Effector CD4-positive, alpha-beta T cell (primary cell): ENCODE measurements at regions not wholly inside any gene's neighbourhood (a gene's known extent, or its start where the extent isn't known, plus 50 kb on each side); places are given as distances from the start of the nearest gene placed in this dataset.

ENCODE experiments used
- DNase-seq: peaks from one replicate; pipeline ENCODE4 v3.0.0-alpha.2; 2020

DNA sequence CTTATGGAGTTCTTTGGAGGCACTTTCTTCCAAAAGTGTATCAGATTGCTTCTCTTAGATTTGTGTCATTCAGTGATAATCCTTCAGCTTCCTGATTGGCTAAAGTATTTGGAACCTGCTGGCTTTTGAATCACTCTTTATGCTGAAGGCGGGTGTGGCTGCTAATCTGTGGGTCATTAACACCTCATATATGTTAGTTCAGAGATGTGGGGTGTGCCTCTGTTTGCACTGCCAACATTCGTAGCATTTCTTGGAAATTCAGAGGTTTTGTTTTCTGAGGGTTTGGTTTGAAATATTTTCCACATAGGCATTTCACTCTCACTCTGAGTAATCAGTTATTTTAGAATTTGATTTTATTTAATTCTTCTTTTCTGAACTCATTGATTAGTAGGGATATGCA, 1604.4 kb upstream of the ACVR2A start:
- no peak for DNase-seq

DNA sequence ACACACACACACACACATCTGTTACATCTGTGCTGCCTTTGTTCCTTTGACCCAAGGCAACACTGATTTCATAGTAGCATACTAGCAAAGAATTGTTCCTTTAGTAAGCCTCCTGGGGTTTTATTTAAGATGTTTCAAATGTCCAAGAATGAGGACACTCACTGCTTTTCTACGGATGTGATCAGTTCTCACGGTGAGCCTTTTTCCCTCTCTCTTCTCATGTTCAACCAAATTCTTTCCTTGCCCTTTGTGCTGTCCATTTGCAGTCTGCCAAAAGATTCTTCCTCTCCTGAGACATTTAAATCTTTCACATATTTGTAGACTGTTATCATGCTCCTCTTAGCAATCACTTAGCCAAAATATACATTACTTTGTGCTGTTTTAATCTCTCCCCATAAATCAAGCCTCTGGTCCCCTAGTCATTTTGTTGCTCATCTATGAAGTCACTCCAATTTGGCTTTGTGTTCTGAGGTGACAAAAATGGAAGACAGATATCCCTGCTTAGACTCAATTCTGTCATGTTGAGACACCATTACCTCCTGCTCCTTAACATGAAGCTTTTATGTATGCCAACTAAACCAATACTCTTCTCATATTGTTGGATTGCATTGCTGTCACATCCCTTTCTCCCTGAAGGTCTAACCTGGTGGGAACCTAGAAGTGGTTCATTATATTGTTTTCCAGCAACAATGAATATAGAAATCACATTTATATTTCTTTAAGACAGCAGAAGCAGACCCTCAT, 1605.3 kb upstream of the ACVR2A start:
- DNase-seq, result no peak

DNA sequence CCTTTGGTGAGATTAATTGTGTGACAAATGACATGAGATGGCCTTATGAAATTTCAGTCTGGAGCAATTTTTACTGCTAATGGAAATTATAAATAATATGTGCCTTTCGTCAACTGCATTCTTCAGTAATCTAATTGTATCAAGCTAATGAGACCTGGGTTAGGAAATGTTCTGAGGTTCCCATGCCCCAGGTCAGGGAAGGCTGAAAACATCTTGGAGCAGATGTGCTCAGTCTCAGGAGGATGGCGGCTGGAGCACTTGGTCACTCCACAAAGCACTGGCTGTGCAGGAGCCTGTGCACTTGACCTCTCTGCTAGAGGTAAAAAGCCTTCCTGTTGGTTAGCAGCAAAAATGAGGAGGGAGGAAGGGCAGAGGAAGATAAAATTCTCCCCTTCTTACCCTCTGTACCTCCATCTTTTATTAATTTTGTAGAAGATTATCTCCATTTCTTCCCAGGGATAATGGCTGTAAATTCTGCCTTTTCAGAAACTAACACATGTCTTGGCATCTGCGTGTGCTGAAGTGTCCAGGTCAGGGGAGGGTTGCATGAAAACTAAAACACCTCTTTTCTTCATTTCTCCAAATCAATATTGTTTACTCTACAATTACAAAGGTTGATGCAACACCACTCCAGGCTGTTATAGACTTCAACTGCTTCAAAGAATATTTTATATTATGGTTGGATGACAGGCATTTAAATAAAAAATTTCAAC, 1606.4 kb upstream of the ACVR2A start:
- no peak for DNase-seq

DNA sequence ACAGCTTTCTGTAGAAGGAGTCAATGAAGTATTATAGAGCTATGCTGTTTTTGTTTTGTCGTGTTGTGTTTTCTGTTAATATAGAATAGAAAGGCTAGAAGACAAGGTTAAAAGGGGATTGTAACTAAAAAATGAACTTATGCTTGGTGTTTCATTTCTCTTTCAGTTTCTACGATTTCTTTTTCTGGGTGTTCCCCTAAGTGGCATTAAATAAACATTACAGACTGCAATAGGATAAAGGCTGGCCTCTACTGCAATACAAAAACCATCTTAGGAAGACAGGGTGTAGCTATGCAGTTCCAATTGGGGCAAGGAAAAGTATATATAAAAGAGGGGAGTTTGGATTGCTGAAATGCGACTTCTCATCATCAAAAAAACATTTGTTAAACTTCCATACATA, 1609.7 kb upstream of the ACVR2A start:
- no peak for DNase-seq

DNA sequence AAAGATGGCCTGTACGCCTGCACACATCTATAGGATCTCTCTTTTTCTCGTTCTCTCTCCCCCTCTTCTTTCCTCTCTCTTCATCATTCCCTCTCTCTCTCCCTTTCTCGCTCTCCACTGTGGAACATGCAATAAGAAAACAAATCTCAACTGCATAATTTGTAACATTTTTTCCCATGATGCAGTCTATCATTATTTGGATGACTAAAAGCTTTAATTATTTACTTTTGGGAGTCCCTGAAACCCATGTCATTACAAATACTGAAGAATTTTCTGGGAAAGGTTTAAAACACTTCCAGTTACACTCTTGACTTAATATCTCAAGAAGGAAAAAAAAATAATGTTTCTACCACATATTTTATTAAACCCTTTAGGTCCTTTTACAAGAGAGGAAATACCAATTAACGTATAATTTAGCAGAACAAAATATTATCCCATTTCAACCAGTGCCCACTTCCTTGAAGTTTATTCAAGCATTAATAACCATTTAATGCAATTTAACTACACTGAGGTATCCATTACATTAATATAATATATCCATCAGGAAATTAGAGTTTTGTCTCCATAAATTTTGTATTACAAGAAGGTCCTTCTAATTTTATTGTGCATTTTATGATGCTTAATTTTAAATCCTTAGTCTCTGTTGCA, 1615.2 kb upstream of the ACVR2A start:
- no peak for DNase-seq

DNA sequence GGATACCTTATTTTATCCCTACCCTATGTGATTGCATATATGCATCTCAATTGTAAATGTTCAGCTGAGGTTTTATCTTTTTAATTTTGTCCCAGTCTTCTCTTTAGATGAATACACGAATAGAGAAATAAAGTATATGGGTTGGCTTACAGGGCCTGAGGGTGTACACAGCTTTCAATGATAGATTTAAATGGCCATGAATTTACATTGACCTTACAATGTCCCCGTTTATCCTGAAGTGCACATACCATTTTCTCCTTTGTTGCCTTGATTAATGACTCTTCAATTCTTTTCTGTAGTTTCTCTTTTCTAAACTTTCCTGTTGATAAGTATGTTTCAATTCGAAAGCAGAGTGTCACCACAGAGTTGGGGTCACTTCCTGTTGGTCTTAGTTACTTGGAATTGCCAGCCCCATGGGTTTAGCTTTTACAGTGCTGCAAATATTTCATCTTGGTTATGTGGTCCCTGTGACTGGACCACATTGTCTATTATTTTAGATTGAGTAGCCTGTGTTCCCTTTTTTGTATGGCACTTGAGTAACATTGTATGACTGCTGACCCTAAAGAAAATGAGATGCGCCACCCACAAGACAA, 1616.3 kb upstream of the ACVR2A start:
- no peak for DNase-seq

DNA sequence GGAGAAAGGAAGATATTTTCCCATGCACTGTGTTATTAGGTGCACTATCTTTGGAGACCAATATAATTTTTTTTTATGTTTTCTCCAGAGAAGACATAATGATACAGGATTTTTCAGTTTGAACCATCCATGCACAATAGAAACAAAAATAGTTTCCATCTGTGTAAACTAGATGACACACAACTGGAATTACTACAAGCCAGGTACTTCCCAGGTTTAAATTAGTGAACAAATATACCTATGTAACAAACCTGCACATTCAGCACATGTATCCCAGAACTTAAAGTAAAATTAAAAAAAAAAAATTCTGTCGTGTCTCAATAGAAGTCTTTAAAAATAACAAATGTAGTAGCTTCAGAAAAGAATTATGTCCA, 1616.8 kb upstream of the ACVR2A start:
- no peak for DNase-seq

DNA sequence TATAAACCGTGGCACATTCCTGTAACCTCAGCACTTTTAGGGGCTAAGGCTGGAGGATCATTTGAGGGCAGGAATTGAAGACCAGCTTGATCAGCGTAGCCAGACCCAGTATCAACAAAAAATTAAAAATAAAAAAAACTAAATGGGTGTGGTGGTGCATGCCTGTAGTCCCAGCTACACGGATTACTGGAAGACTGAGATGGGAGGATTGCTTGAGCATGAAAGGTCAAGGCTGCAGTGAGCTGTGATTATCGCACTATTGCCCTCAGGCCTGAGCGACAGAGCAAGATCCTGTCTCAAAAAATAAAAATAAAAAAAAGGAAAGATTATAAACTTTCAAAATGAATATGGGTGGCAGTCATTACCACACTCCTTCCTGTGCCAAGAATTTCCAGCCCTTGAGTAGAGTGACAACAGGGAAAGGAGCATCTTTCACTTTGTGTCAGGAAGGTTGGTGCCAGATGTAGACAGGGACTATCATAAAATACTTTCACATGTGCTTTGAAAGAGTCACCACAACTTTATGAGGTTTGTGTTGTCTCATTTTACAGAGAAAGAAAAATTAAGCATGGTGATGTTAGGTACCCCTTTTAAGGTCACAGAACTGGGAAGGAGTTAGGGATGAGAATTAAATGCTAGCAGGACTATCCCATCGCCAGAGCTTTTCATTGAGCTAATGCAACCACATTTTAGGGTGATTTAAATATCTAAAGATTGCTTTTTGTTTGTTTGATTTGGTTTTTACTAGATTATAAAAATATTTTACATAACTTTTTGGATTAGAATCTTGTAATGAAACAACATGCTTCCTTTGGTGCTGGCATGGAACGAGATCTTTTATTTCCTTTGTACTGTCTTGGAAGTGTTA, 1617.4 kb upstream of the ACVR2A start:
- DNase-seq, result no peak

DNA sequence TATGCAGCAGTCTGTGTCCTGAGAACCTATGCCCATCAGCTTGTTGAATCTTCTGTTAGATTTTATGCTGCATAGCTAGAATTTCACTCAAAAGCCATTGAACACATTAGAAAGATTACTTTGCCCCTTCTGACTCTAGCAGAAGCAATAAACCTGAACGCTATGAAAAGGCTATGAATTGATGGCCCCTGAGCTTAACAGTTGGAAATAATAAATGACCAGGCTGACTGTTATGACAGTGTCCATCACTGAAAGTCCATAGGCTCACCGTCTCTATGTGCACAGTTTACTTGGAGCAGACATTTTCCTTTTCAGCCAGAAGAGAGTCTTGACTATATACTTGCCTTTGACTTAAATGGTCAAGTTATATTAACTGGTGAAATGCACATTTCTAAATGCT, 1618.8 kb upstream of the ACVR2A start:
- no peak for DNase-seq

DNA sequence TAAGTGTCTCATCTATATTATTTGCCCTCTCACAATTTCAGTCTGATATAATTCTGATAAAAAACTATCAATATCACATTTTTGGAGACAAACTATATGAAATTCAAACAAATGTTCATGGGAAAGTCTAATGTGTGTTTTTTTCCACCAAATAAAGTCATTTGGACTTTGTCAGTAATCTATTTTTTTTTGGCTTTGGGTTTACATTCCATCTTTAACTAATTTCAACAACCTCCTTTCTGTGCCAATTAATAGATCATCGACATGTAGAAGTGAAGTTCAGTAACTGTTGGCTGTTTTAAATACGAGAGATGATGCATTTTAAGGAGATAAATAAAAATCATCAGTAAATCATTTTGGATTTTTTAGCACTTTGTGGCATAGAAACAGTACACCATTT, 1623.0 kb upstream of the ACVR2A start:
- no peak for DNase-seq

DNA sequence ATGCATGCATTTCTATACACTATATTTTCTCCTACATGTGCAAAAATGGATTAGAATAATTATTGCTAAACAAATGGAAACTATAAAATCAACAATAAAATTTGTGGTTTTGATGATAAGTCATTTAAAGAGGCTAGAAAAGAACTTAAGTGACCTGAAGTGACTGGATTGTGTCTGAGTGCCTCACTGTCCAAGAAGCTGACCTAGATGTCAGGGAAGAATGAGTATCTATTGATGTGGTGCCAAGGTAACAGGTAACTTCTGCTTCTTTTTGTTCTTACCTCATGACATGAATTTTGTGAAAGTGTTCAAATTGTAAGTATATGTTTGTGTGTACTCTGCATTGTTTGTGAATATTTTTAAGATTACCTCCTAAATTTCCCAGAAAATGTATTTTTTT, 1623.9 kb upstream of the ACVR2A start:
- no peak for DNase-seq

DNA sequence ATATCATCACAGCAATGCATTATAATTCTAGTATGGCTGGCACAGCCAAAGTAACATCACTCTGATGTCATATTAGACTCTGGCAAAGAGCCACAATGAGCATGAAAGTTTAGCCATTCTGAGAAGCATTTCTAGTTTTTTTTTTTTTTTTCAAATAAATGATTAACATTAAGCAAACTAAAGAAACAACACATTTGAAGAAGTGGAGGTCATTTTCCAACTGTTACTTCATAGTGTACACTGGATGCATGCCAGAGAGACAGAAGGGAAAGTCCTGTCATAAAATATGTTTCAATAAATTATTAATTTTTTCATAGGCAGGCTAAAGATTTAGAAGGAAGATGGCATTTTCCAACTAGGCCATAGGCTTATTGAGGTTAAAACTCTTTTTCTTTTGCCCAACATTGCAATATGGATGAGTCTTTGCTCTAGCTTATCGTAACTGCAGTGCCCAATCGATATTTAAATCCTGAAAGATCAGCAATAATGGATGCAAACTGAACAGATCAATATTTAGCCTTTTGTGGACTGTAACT, 1630.4 kb upstream of the ACVR2A start:
- no peak for DNase-seq

DNA sequence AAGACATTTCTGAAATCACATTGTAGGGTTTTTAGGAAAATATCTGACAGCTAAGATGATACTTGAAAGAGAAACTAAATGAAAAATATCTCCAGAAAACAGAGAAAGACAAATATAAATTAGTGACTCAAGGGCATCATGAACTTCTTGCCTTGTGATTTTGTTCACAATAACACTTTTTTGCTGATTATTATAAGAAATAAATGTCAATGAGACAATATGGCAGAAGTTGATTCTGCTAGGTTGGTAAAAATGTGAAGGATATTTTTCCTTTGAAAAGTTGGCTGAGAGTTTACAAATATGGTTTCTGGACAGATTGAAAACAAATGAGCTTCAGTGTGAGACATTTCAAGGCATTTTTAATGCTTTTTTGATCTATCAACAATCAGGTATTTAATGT, 1631.2 kb upstream of the ACVR2A start:
- no peak for DNase-seq

DNA sequence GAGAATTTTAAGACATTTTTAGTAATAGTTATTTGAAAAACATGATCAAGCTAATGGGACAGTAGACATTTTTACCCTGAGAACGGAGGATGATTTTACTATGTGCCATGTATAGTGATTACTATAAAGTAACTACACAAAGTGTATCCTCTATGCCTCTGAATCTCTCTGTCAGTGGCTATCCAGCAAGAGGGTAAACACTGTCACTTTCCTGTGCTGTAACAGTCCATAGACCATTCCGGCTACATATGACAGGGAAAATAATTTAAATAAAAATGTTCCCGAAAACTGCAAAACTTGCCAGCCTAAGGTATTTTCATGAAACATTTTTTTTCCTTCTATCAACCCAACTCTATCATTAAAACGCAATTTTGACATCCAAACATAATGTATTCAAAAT, 1632.2 kb upstream of the ACVR2A start:
- DNase-seq, result no peak

DNA sequence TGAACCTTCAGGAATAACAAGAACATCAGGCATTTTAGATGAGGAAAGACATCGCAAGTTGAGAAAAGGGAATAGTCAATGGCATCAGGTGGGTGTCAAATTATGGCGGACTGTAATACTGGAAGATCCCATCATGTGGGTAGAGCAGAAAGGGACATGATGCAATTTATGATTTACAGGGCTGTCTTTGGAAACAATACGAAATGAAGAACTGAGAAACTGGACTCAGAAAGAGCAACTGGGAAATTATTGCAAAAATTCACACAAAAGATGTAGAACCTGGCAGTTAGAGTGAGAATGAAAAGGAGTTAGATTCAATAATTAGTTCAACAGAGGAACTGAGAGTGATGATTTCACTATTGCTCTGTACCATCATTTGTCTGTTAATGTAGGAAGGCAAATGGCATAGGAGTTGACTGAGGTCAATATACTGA, 1635.0 kb upstream of the ACVR2A start:
- DNase-seq, result no peak

DNA sequence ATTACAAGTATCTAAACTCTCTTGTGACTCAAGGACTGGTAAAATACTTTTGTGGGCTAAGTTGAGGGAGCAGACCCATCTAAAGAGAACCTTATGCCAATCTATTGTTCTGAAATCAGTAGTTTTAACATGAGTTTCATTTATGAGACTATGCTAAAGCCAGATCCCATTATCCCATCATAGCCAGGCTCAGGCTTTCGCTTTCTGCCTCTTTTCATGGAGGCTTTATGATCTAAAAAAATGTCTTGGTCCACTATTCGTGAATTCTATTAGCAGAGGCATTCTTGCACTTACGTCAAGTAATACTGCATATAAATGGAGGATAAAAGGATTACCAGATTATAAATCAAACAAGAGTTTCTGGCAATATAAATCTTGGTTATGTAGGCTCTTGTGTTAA, 1636.9 kb upstream of the ACVR2A start:
- DNase-seq, result no peak

DNA sequence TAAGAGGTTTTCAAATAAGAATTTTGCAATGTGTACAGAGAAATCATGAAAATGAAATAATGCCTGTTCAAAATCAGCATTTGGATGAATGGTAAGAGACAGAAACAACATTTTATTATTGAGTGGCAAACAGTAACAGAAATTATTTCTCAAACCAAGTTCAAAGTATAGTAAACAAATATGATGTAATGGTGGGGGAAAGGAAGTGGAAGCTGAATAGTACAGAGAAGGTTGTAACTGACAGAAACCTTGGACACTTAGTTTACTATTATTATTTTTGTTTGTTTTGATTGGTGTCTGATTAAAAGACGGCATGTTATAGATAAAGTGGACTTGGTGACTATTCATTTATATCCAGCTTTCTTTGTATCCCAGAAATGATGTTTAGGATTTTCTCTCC, 1637.4 kb upstream of the ACVR2A start:
- no peak for DNase-seq

DNA sequence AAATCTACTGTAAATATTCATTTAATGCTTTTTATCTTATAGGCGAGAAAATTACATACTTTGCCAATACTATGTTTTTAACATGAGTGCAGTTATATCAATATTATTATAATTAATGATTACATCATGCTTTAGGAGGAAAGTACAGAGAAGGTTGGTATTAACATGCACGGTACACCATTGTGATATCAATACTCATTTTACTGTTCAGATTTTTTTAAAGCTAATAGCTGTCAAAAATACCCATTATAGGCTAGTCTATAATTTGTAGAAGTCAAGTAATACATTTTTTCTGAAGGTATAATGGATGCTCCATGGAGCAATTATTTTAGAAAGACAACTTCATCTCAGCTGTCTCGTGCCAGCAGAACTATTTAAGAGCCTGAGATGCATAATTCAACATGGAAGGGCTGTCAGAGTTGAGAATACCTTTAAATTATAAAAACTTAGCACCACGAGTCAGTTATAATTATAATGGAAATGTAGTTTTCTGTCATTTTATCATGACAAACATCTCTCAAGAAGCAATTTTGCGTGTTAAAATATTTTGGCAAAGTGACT, 1641.7 kb upstream of the ACVR2A start:
- DNase-seq, result no peak

DNA sequence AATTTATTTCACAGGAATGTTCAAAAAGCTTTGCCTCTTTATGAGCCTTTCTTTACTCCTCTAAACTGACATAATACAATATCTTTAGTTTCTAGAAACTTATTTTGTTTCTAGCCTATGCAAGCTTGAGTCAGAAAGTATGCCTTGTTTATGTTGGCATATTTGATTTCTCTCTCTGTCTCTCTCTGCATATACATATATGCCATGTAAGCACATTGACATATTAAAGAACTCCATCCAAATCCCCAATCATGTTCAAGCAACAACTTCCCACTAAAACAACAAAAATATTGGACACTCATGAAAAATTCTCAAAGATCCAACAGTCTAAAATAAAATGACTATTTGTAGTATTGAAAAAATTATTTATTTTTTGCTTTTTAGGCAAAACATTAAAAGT, 1651.2 kb upstream of the ACVR2A start:
- no peak for DNase-seq

DNA sequence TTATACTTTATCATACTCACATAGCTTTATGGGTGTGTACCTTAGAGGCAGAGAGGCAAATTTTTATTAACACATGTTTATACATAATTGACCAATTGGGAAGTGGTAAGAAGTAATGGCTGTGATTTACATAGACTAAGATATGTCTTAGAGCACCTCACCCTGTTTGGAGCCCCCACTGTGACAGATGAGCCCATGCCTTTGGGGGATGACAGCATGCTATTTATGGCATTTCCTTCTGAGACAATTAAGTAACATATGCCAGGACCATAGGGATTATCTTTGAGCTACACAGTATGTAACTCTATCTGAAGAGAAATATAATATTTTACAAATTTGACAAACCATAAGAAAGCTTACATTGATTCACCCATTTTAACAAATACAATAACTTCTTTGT, 1655.3 kb upstream of the ACVR2A start:
- DNase-seq, result no peak

DNA sequence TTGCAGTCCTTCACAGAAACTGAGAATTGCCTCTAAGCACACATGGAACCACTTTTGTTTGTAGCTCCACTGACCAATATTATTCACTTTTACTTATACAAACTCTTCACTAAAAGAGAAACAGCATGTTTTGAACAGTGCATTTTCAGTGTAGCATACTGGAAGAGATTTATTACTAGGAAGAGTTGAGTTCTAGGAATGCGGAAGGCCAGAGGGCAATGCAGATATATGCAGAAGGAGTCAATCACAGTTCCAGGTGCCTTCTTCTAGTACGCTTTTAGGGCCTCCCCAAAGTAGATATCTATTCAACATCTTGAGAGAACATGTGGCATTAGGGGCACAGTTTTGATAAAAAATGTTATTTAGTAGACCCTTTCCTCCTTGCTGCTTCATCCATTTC, 1654.0 kb upstream of the ZEB2 start:
- no peak for DNase-seq

DNA sequence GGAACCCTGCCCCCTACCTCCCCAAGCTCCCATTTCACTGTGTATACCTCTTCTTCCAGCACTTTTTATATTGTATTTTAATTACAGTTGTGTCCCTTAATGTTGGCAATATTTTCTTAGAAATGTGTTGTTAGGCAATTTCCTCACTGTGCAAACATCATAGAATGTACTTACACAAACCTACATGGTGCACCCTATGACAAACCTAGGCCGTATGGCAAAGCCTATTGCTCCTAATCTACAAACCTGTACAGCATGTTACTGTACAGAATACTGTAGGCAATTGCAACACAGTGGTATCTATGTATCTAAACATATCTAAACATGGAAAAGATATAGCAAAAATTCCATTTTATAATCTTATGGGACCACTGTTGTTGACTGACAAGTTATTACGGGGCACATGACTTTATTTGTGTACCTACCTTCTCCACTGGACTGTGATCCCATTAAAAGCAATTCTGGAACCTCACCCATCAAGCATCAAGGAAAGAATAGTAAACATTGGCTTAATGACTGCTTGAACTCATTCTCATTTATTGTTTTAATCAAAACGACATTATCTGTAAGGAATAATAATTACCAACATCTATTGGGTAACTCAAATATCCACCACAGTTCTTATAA, 1641.5 kb upstream of the ZEB2 start:
- DNase-seq, result no peak
